Liver (tissue), 8 donors: ENCODE measurements at regions not wholly inside any gene's neighbourhood (a gene's known extent, or its start where the extent isn't known, plus 50 kb on each side); places are given as distances from the start of the nearest gene placed in this dataset.

Experiments
- DNase-seq: peaks from one replicate; pipeline ENCODE4 v3.0.0-alpha.2; 2017; ENCODE audit warnings: low spot score
- H3K27ac ChIP-seq, 2 donors: one replicate each; pipeline ENCODE4 v1.7.0; 2013; ENCODE audit warnings: inconsistent platforms in 2 of 2, low read length in 2 of 2, control low read depth in 1 of 2, low read depth in 1 of 2, mild to moderate bottlenecking in 1 of 2
- H3K27me3 ChIP-seq, 4 donors: one replicate each; pipeline versions ENCODE4 v1.6.1 to v1.7.0; 2013; ENCODE audit warnings: low read length in 3 of 4, inconsistent platforms in 1 of 4, mild to moderate bottlenecking in 1 of 4, moderate library complexity in 1 of 4; ENCODE audit not compliant: control insufficient read depth in 4 of 4, insufficient read depth in 4 of 4
- H3K36me3 ChIP-seq, 4 donors: one replicate each; pipeline versions ENCODE4 v1.6.1 to v1.7.0; 2013; ENCODE audit warnings: low read length in 3 of 4, mild to moderate bottlenecking in 3 of 4, low read depth in 1 of 4, moderate library complexity in 1 of 4; ENCODE audit not compliant: control insufficient read depth in 4 of 4, insufficient read depth in 3 of 4
- H3K4me1 ChIP-seq, 4 donors: one replicate each; pipeline versions ENCODE4 v1.6.1 to v1.7.0; 2013; ENCODE audit warnings: low read length in 3 of 4, mild to moderate bottlenecking in 3 of 4, moderate library complexity in 1 of 4; ENCODE audit not compliant: control insufficient read depth in 4 of 4, insufficient read depth in 4 of 4
- H3K4me3 ChIP-seq, 3 donors: one replicate each; pipeline versions ENCODE4 v1.6.1 to v1.7.0; 2013; ENCODE audit warnings: low read length in 3 of 3, control low read depth in 1 of 3, low read depth in 1 of 3, mild to moderate bottlenecking in 1 of 3
- H3K9ac ChIP-seq, 2 donors: one replicate each; pipeline ENCODE4 v1.7.0; 2013; ENCODE audit warnings: low read length in 2 of 2, mild to moderate bottlenecking in 2 of 2, moderate library complexity in 2 of 2, control low read depth in 1 of 2, low read depth in 1 of 2
- H3K9me3 ChIP-seq, 4 donors: one replicate each; pipeline versions ENCODE4 v1.6.1 to v1.7.0; 2013; ENCODE audit warnings: low read length in 3 of 4; ENCODE audit not compliant: control insufficient read depth in 4 of 4
- ATF3 ChIP-seq: IDR thresholded peaks from 2 replicates; pipeline ENCODE4 v1.6.1; 2016; ENCODE audit warnings: antibody characterized with exemption
- CTCF ChIP-seq: fragments of 150-350 bp; IDR thresholded peaks from 2 replicates; pipeline ENCODE4 v1.5.1; 2017; ENCODE audit warnings: improper control_type of control experiment, low read depth, low read length; ENCODE audit not compliant: missing input control
- EGR1 ChIP-seq, 2 donors: IDR thresholded peaks; 2 replicates each; pipeline ENCODE4 v1.6.1; 2016 to 2018; ENCODE audit warnings: antibody characterized with exemption in 2 of 2, low read depth in 2 of 2
- FOXA1 ChIP-seq: IDR thresholded peaks from 2 replicates; pipeline ENCODE4 v1.6.1; 2016; ENCODE audit warnings: antibody characterized with exemption
- FOXA2 ChIP-seq: IDR thresholded peaks from 2 replicates; pipeline ENCODE4 v1.6.1; 2016; ENCODE audit warnings: antibody characterized with exemption
- GABPA ChIP-seq, 2 donors: IDR thresholded peaks in 1 of 2; conservative IDR thresholded peaks in 1 of 2; 2 replicates each; pipeline ENCODE4 v1.6.1; 2016; ENCODE audit warnings: antibody characterized with exemption in 2 of 2, mild to moderate bottlenecking in 1 of 2, moderate library complexity in 1 of 2
- HNF4A ChIP-seq, 2 donors: conservative IDR thresholded peaks; 2 replicates each; pipeline ENCODE4 v1.6.1; 2016; ENCODE audit warnings: antibody characterized with exemption in 2 of 2, mild to moderate bottlenecking in 2 of 2
- HNF4G ChIP-seq: IDR thresholded peaks from 2 replicates; pipeline ENCODE4 v1.6.1; 2016; ENCODE audit warnings: antibody characterized with exemption
- JUND ChIP-seq, 2 donors: IDR thresholded peaks; 2 replicates each; pipeline ENCODE4 v1.6.1; 2016; ENCODE audit warnings: antibody characterized with exemption in 2 of 2
- MAX ChIP-seq: IDR thresholded peaks from 2 replicates; pipeline ENCODE4 v1.6.1; 2016; ENCODE audit warnings: antibody characterized with exemption
- NR2F2 ChIP-seq: IDR thresholded peaks from 2 replicates; pipeline ENCODE4 v1.6.1; 2016; ENCODE audit warnings: antibody characterized with exemption
- RAD21 ChIP-seq, 2 donors: IDR thresholded peaks; 2 replicates each; pipeline ENCODE4 v1.6.1; 2016; ENCODE audit warnings: antibody characterized with exemption in 2 of 2, mild to moderate bottlenecking in 2 of 2
- REST ChIP-seq: IDR thresholded peaks from 2 replicates; pipeline ENCODE4 v1.6.1; 2016; ENCODE audit warnings: antibody characterized with exemption, mild to moderate bottlenecking
- TAF1 ChIP-seq: conservative IDR thresholded peaks from 2 replicates; pipeline ENCODE4 v1.6.1; 2016; ENCODE audit warnings: antibody characterized with exemption, mild to moderate bottlenecking
- ZBTB33 ChIP-seq: IDR thresholded peaks from 2 replicates; pipeline ENCODE4 v1.6.1; 2016; ENCODE audit warnings: antibody characterized with exemption
- WGBS: extraction: QIAGEN DNeasy Blood & Tissue Kit; methylation state at CpG from one replicate; pipeline ENCODE4 v1.1.7; 2013; 5-methylcytosine and 5-hydroxymethylcytosine counted together
- donor health status: healthy.
- donor health status: healthy.
- donor health status: healthy.
- donor health status: healthy.
- donor health status: healthy.

GRCh38 chr2:242056785-242057184 is 187.3 kb downstream of the RTP5 start (continued):
- TF ChIP-seq REST = no peak
- TF ChIP-seq ZBTB33 = no peak
- no peak for TF ChIP-seq GABPA (IDR thresholded peaks at IDR 0.05 in 1 of 2, conservative IDR thresholded peaks at IDR 0.05 in 1 of 2)
- no peak for TF ChIP-seq FOXA1
- no peak for TF ChIP-seq NR2F2
- no peak for TF ChIP-seq HNF4A (conservative IDR thresholded peaks at IDR 0.05)

GRCh38 chr2:242057379-242058040 is 188.0 kb downstream of the RTP5 start:
- Histone ChIP-seq H3K27me3 (no peaks in the 10 kb centered on the region), H3K4me1 (no peaks in the 10 kb centered on the region), H3K36me3 (no peaks in the 10 kb centered on the region), H3K27ac (no peak overlapping the region), H3K9me3 (peaks cover 0 to 1% (median 0%) of the 10 kb centered on the region in 4 donors), H3K9ac (no peak overlapping the region), H3K4me3 (no peak overlapping the region)
- 92% methylated on average over 19 of the region's 19 CpGs for WGBS
- TF ChIP-seq ATF3 (no peak), FOXA1 (no peak), MAX (no peak), HNF4G (no peak)
- no peak for DNase-seq

- Histone ChIP-seq H3K27me3 (no peaks in the 10 kb centered on the region), H3K36me3 (no peaks in the 10 kb centered on the region), H3K9ac (no peak overlapping the region), H3K4me3 (no peak overlapping the region), H3K9me3 (peaks cover 0 to 1% (median 0%) of the 10 kb centered on the region in 4 donors), H3K4me1 (no peaks in the 10 kb centered on the region), H3K27ac (no peak overlapping the region)
- WGBS = 92% methylated on average over 11 of the region's 11 CpGs
- TF ChIP-seq HNF4A (conservative IDR thresholded peaks at IDR 0.05) = no peak
- no peak for TF ChIP-seq FOXA2
- TF ChIP-seq HNF4G = no peak
- TF ChIP-seq EGR1 (IDR thresholded peaks at IDR 0.05; ENCODE audit: low read depth in 2 of 2) = no peak
- TF ChIP-seq JUND (IDR thresholded peaks at IDR 0.05) = no peak
- no peak for TF ChIP-seq RAD21 (IDR thresholded peaks at IDR 0.05)
- TF ChIP-seq CTCF = no peak
- no peak for TF ChIP-seq TAF1
- no peak for TF ChIP-seq GABPA (IDR thresholded peaks at IDR 0.05 in 1 of 2, conservative IDR thresholded peaks at IDR 0.05 in 1 of 2)
- TF ChIP-seq ZBTB33 = no peak
- no peak for TF ChIP-seq ATF3
- no peak for DNase-seq
Measured at GRCh38 chr2:242058116-242058680, 188.7 kb downstream of the RTP5 start.
